ENCODE measurements at regions not wholly inside any gene's neighbourhood (a gene's known extent, or its start where the extent isn't known, plus 50 kb on each side); places are given as distances from the start of the nearest gene placed in this dataset.

DNA sequence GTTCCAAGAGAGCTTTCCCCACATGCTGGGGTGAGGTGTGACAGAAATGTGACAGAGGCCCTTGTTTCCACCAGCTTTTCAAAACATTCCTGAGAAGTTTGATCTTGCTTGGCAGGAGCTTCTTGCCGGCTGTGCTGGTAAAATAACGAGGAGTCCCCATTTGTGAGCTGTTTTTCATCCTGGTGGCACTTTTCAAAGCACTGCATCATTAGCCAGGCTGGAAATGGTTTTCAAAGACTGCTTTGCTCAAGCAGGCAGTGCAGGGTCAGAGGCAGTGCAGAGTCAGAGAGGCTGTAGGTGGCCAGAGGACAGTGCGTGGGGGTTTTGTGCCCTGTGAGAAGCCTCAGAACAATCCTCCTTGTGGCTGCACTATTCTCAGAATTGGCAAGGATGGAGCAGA, 75.8 kb upstream of the KCNA3 start:
- Histone ChIP-seq H3K4me1 (ENCODE audit: control insufficient read depth, insufficient read depth, low read length) (no peaks in the 10 kb centered on the region), H3K36me3 (ENCODE audit: control insufficient read depth in 2 of 2, insufficient read depth in 1 of 2, low read length in 2 of 2) (no peaks in the 10 kb centered on the region), H3K9me3 (ENCODE audit: control insufficient read depth, insufficient read depth, low read depth, low read length) (no peaks in the 10 kb centered on the region), H3K27ac (ENCODE audit: extremely low read depth, low read depth, low read length) (no peak overlapping the region), H3K4me3 (ENCODE audit: low read depth, low read length) (no peak overlapping the region)
- POLR2A ChIA-PET = no interaction called here
- TF ChIP-seq ZNF311 (tag by site-specific recombination; IDR thresholded peaks at IDR 0.05; ENCODE audit: borderline replicate concordance) (no peak), SALL2 (tag by site-specific recombination; IDR thresholded peaks at IDR 0.05; ENCODE audit: borderline replicate concordance) (no peak), SCRT1 (tag by site-specific recombination; IDR thresholded peaks at IDR 0.05; ENCODE audit: borderline replicate concordance) (no peak), ZNF658 (tag by site-specific recombination; IDR thresholded peaks at IDR 0.05) (no peak), MEIS1 (CRISPR knock-in tag; IDR thresholded peaks at IDR 0.05; ENCODE audit: borderline replicate concordance) (no peak)
- TF ChIP-seq, protein P1, sequence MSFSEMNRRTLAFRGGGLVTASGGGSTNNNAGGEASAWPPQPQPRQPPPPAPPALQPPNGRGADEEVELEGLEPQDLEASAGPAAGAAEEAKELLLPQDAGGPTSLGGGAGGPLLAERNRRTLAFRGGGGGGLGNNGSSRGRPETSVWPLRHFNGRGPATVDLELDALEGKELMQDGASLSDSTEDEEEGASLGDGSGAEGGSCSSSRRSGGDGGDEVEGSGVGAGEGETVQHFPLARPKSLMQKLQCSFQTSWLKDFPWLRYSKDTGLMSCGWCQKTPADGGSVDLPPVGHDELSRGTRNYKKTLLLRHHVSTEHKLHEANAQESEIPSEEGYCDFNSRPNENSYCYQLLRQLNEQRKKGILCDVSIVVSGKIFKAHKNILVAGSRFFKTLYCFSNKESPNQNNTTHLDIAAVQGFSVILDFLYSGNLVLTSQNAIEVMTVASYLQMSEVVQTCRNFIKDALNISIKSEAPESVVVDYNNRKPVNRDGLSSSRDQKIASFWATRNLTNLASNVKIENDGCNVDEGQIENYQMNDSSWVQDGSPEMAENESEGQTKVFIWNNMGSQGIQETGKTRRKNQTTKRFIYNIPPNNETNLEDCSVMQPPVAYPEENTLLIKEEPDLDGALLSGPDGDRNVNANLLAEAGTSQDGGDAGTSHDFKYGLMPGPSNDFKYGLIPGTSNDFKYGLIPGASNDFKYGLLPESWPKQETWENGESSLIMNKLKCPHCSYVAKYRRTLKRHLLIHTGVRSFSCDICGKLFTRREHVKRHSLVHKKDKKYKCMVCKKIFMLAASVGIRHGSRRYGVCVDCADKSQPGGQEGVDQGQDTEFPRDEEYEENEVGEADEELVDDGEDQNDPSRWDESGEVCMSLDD (tag by site-specific recombination; IDR thresholded peaks at IDR 0.05) = no peak
- TF ChIP-seq, protein P2, sequence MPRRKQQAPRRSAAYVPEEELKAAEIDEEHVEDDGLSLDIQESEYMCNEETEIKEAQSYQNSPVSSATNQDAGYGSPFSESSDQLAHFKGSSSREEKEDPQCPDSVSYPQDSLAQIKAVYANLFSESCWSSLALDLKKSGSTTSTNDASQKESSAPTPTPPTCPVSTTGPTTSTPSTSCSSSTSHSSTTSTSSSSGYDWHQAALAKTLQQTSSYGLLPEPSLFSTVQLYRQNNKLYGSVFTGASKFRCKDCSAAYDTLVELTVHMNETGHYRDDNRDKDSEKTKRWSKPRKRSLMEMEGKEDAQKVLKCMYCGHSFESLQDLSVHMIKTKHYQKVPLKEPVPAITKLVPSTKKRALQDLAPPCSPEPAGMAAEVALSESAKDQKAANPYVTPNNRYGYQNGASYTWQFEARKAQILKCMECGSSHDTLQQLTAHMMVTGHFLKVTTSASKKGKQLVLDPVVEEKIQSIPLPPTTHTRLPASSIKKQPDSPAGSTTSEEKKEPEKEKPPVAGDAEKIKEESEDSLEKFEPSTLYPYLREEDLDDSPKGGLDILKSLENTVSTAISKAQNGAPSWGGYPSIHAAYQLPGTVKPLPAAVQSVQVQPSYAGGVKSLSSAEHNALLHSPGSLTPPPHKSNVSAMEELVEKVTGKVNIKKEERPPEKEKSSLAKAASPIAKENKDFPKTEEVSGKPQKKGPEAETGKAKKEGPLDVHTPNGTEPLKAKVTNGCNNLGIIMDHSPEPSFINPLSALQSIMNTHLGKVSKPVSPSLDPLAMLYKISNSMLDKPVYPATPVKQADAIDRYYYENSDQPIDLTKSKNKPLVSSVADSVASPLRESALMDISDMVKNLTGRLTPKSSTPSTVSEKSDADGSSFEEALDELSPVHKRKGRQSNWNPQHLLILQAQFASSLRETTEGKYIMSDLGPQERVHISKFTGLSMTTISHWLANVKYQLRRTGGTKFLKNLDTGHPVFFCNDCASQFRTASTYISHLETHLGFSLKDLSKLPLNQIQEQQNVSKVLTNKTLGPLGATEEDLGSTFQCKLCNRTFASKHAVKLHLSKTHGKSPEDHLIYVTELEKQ (tag by site-specific recombination; IDR thresholded peaks at IDR 0.05; ENCODE audit: borderline replicate concordance) = no peak
- CTCF ChIA-PET = interaction anchor here (0.6 to 1.1 kb wide), 2 partner anchors 13 to 131 kb away, joined by 5 read pairs; no protein-coding TSS in a partner anchor

DNA sequence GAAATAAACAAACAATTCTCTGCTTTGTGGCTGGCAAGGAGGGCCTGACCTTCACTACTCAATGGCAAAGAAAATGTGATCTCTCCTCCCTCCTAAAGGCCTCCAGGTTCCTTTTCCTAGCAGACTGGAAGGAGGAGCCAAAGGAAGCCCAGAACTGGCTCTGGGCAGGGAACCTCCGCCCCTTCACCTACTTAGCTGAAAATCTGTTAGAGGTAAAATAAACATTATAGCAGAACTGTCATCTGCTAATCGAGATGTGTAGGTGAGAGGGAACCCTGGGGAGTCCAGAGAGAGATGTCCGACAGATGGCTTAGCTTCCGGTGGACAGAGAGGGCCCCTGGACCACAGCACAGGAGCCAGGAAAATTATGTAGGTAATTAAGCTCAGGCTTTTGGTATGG, 75.2 kb upstream of the KCNA3 start:
- CTCF ChIA-PET = interaction anchor here (0.6 to 1.6 kb wide), 3 partner anchors 14 to 130 kb away, joined by 4 to 5 read pairs (median 5); no protein-coding TSS in a partner anchor
- no peaks in the 10 kb centered on the region for H3K9me3 ChIP-seq (ENCODE audit: control insufficient read depth, insufficient read depth, low read depth, low read length)
- no peaks in the 10 kb centered on the region for H3K36me3 ChIP-seq (ENCODE audit: control insufficient read depth in 2 of 2, insufficient read depth in 1 of 2, low read length in 2 of 2)
- H3K27ac ChIP-seq (ENCODE audit: extremely low read depth, low read depth, low read length) = no peak overlapping the region
- H3K4me1 ChIP-seq (ENCODE audit: control insufficient read depth, insufficient read depth, low read length) = no peaks in the 10 kb centered on the region
- POLR2A ChIA-PET = no interaction called here
- H3K4me3 ChIP-seq (ENCODE audit: low read depth, low read length) = no peak overlapping the region
- TF ChIP-seq ZBTB1 (tag by site-specific recombination; IDR thresholded peaks at IDR 0.05) (no peak), ZNF114 (tag by site-specific recombination; IDR thresholded peaks at IDR 0.05) (no peak), ZNF654 (tag by site-specific recombination; IDR thresholded peaks at IDR 0.05; ENCODE audit: low read depth) (no peak), ZNF157 (tag by site-specific recombination; IDR thresholded peaks at IDR 0.05) (no peak), EGR2 (tag by site-specific recombination; IDR thresholded peaks at IDR 0.05; ENCODE audit: low read depth) (no peak), ZBTB8A (tag by site-specific recombination; IDR thresholded peaks at IDR 0.05) (no peak), ZNF239 (tag by site-specific recombination; IDR thresholded peaks at IDR 0.05) (no peak), ZNF423 (tag by site-specific recombination; IDR thresholded peaks at IDR 0.05) (no peak), ZNF335 (tag by site-specific recombination; conservative IDR thresholded peaks at IDR 0.05) (no peak), REPIN1 (tag by site-specific recombination; IDR thresholded peaks at IDR 0.05; ENCODE audit: low read depth) (no peak), ZBTB7A (tag by site-specific recombination; IDR thresholded peaks at IDR 0.05; ENCODE audit: low read depth) (no peak), ZNF10 (tag by site-specific recombination; IDR thresholded peaks at IDR 0.05) (no peak), GLIS1 (tag by site-specific recombination; IDR thresholded peaks at IDR 0.05) (no peak), MYNN (tag by site-specific recombination; IDR thresholded peaks at IDR 0.05; ENCODE audit: borderline replicate concordance) (no peak), ZSCAN30 (tag by site-specific recombination; IDR thresholded peaks at IDR 0.05) (no peak), OSR2 (tag by site-specific recombination; IDR thresholded peaks at IDR 0.05) (no peak), ZNF510 (tag by site-specific recombination; IDR thresholded peaks at IDR 0.05; ENCODE audit: insufficient replicate concordance) (no peak)
- TF ChIP-seq, protein P3, sequence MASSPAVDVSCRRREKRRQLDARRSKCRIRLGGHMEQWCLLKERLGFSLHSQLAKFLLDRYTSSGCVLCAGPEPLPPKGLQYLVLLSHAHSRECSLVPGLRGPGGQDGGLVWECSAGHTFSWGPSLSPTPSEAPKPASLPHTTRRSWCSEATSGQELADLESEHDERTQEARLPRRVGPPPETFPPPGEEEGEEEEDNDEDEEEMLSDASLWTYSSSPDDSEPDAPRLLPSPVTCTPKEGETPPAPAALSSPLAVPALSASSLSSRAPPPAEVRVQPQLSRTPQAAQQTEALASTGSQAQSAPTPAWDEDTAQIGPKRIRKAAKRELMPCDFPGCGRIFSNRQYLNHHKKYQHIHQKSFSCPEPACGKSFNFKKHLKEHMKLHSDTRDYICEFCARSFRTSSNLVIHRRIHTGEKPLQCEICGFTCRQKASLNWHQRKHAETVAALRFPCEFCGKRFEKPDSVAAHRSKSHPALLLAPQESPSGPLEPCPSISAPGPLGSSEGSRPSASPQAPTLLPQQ (tag by site-specific recombination; IDR thresholded peaks at IDR 0.05) = no peak
- TF ChIP-seq, protein P4, sequence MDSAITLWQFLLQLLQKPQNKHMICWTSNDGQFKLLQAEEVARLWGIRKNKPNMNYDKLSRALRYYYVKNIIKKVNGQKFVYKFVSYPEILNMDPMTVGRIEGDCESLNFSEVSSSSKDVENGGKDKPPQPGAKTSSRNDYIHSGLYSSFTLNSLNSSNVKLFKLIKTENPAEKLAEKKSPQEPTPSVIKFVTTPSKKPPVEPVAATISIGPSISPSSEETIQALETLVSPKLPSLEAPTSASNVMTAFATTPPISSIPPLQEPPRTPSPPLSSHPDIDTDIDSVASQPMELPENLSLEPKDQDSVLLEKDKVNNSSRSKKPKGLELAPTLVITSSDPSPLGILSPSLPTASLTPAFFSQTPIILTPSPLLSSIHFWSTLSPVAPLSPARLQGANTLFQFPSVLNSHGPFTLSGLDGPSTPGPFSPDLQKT (IDR thresholded peaks at IDR 0.05; ENCODE audit: borderline replicate concordance, low read depth, low read length) = no peak

Data from HEK293 (cell line).